Hematopoietic multipotent progenitor cell (in vitro differentiated cells): ENCODE measurements at regions not wholly inside any gene's neighbourhood (a gene's known extent, or its start where the extent isn't known, plus 50 kb on each side); places are given as distances from the start of the nearest gene placed in this dataset.
"Not testable (repeated sequence)": the region's sequence is repeated elsewhere in the genome, so short reads cannot be mapped to it uniquely, and the experiment has no call there.

ENCODE experiments used
- DNase-seq, 3 donors: peaks; one replicate each; pipeline ENCODE4 v3.0.0-alpha.2; 2011 to 2015; ENCODE audit warnings: low read depth in 2 of 3, low spot score in 2 of 3

- not testable (repeated sequence) for DNase-seq
These were observed 125.3 kb downstream of the GOLGA6L4 start for GRCh38 chr15:84360902-84361301.

DNA sequence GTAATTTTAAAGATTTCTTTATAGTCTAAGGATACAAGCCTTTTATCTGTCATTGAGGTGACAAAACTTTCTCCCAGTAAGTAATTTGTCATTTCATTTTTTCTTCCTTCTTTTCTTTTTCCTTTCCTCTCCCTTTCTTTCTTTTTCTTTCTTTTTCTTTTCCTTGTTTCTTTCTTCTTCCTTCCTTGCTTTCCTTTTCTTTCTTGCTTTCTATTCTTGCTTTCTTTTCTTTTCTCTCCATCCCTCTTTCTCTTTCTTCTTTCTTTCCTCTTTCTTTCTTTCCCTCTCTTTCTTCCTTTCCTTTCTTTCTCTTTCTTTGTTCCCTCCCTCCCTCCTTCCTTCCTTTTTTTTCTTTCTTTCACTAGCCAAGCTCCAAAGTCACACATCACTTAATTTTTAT is 148.8 kb downstream of the GOLGA6L4 start:
- DNase-seq = not testable (repeated sequence)

GRCh38 chr15:84387086-84387485 is 151.5 kb downstream of the GOLGA6L4 start:
- DNase-seq = no peak

- DNase-seq = not testable (repeated sequence)
These were observed 152.6 kb downstream of the GOLGA6L4 start for GRCh38 chr15:84388201-84388600.

- DNase-seq = not testable (repeated sequence)
These were observed 153.1 kb downstream of the GOLGA6L4 start for GRCh38 chr15:84388638-84389037.

GRCh38 chr15:84390324-84390723 is 154.8 kb downstream of the GOLGA6L4 start:
- DNase-seq = not testable (repeated sequence)

DNA sequence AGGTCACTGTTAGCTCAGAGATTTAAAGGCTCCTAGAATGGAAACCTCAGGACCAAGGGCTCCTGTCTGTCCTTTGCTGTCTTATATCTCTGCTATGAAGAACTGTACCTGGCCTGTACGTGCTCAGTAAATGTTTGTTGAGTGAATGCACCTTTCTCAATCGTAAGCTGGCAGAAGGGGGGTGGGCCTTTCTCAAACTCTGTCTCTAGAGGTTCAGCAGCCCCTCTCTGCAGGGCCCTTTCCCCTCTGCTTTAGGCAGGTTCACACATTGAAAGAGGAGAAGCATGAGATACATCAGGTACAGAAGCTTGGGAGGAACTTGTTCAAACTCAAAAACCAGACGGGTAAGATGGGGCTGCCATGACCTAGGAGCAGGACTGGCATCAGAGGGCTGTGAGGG is 155.6 kb downstream of the GOLGA6L4 start:
- DNase-seq = no peak

GRCh38 chr15:84392020-84392419 is 156.4 kb downstream of the GOLGA6L4 start:
- not testable (repeated sequence) for DNase-seq

DNA sequence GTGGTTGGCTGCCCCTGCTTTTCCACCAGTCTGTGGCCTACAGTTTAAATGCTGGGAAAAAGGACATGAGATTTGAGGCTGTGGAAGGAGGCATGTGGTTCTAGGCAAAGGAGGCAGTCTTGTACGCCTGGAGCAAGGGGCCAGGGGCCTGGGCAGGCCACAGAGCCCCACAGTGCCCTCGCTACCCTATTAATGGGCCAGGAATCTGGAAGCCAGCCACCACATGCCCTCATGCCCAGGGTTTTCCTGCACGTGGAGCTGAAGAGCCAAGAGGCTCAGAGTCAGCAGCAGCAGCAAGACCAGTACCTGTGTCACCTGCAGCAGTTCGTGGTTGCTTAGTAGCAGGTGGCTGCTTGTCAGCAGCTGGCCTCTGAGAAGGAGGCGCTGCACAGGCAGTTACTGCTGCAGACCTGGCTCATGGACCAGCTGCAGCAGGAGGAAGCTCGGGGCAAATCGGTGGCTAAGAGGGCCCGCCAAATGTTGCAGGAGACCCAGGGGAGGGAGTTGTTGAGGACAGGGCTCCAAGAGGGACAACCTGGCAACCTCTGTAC is 157.9 kb downstream of the GOLGA6L4 start:
- DNase-seq = not testable (repeated sequence)

- not testable (repeated sequence) for DNase-seq
These were observed 158.4 kb downstream of the GOLGA6L4 start for GRCh38 chr15:84393966-84394365.

GRCh38 chr15:84395384-84395783 is 159.8 kb downstream of the GOLGA6L4 start:
- not testable (repeated sequence) for DNase-seq

- DNase-seq = not testable (repeated sequence)
These were observed 160.3 kb downstream of the GOLGA6L4 start for GRCh38 chr15:84395881-84396280.

DNA sequence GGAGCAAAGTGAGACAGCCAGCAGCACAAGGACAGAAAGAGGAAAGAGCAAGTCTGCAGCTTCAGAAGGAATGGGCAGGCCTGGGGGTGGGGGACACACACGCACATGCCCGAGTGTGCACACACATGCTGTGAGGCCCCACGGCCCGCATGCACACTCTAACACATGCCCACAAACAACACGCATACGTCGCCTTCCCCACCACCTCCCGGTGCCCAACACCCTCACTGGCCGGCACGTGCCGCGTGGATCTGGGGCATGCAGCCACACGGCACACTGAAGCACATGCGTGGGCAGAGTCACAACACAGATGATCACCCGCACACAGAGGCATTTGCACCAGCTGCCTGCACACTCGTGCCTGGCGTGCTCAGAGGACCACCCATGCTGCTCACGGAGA is 161.5 kb downstream of the GOLGA6L4 start:
- not testable (repeated sequence) for DNase-seq

GRCh38 chr15:84398087-84398486 is 162.5 kb downstream of the GOLGA6L4 start:
- not testable (repeated sequence) for DNase-seq

DNA sequence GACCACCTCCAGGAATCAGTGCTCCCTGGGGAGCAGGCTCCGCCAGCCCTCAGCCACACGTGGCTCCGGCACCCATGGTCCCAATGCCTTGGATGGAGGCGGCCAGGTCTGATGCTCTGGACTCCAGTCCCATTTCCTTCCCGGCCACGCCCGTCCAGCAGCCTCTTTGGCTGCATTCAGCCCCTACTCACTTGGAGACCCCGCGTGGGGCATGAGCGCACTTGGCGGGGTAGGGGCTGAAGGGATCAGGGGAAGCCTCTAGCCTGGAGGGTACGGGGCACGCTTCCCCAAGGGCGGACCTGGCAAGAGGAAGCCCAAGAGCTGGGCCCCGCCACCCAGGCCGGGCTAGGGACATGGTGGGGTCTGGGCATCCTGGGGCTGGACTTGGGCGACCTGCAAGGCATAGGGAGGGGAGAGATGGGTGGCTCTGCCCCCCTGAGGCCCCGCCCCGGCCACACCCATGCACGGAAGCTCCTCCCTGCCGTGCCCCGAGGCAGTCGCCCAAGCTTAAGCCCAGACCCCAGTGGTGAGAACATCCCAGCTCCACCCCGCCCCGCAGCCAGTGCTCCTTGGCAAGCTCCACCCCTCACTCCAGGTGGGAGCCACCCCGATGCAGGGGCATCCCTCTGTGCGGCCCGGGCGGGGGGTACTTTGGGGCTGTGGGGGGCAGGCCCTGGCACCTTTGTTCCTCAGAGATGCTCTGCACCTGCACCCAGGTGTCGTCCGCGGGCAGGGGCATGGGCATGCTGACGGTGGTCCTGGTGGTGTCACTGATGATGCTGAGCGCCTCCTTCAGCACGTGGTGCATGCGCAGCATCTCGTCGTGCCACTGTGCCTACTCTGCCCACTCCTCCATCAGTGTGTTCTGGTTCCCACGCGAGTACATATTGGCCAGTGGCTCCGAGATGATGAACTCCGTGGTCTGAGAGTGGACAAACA is 163.5 kb downstream of the GOLGA6L4 start:
- no peak for DNase-seq

- DNase-seq = no peak
These were observed 164.6 kb downstream of the GOLGA6L4 start for GRCh38 chr15:84400017-84400740.

DNA sequence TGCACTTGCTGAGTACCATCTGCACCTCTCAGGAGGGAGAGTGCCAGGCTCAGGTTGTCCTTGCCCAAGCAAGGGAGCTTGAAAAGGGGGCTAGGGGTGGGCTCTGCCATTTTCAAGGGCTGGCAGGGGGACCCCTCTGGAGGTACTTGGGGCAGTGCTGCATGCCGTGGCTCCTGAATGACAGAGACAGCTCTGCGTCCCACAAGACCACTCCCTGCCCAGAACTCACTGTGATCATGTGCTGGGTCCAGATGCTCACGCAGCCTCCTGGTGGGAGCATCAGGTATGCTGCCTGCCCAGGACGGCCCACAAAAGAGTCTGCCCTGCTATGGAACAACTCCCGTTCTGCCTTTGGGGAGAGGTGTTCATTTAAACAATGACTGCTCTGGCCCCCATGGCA is 165.2 kb downstream of the GOLGA6L4 start:
- DNase-seq = no peak

DNA sequence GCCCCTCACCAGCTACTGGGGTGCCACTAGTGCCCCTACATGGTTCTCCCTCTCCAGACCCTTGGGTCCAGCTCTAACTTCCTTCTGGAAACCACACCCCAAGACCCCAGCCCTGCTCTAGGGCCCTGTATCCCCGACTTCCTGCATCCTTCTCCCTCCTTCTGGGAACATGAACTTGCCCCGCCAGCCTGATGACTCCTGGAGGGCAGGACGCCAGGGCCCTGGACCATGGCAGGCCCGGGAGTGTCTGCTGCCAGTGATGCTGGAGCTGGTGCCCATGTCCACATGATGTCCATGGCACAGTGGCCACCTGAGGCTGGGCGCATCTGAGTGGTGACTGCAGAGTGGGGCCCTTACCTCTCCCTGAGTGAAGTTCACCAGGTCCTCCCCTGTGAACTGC is 165.9 kb downstream of the GOLGA6L4 start:
- not testable (repeated sequence) for DNase-seq

DNA sequence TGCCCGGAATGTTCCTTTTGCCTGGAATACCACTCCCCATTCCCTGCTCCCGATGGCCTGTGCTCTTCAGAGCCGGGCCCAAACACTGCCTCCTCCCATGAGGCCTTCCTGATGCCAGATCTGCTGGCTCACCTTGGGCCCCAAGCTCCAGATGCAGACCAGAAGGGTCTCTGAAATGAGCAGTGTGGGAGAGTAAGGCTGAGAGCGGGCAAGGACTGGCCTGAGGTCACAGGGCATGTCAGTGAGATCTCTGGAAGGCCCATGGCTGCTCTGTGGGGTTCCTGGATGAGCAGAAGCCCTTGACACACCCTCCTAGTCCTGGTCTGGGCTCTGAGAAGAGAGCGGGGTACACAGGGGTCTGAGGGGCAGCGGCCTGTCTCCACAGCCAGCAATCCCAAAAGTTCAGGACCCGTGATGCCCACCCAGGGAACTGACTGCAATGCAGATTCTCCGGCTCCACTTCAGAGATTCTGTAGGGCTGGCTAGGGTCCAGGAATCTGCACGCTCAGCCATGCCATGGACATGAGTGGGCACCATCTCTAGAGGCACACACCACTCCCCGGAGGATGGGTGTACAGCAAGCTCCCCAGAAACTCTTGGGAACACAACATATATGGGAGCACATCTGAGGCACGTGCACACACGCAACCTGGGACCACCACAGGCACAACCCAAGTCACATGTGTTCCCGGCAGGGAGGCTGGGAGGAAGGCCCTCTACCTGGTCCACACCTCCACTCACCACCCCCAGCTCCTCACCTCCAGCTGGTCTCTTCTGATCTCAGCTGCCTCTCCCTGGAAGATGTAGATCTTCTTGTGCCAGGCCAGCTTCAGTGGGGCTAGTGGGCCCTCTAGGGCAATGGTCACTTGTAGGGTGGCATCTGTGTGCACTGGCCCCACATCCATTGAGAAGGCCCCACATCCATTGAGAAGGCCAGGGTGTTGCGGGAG is 166.6 kb downstream of the GOLGA6L4 start:
- not testable (repeated sequence) for DNase-seq
